ENCODE measurements at regions not wholly inside any gene's neighbourhood (a gene's known extent, or its start where the extent isn't known, plus 50 kb on each side); places are given as distances from the start of the nearest gene placed in this dataset.
"Not testable (repeated sequence)": the region's sequence is repeated elsewhere in the genome, so short reads cannot be mapped to it uniquely, and the experiment has no call there.

- DNase-seq (ENCODE audit: low read depth in 2 of 2): not testable (repeated sequence)
Measured at GRCh38 chr16:10272250-10272854, 90.1 kb upstream of the GRIN2A start.

- not testable (repeated sequence) for DNase-seq (ENCODE audit: low read depth in 2 of 2)
Measured at GRCh38 chr16:10275214-10275996, 93.2 kb upstream of the GRIN2A start.

GRCh38 chr16:10277597-10277996 is 95.4 kb upstream of the GRIN2A start:
- no peak for DNase-seq (ENCODE audit: low read depth in 2 of 2)

- no peak for DNase-seq (ENCODE audit: low read depth in 2 of 2)
Measured at GRCh38 chr16:10280262-10281170, 98.3 kb upstream of the GRIN2A start.

- DNase-seq (ENCODE audit: low read depth in 2 of 2): no peak
Measured at GRCh38 chr16:10282367-10282766, 100.1 kb upstream of the GRIN2A start.

- not testable (repeated sequence) for DNase-seq (ENCODE audit: low read depth in 2 of 2)
Measured at GRCh38 chr16:10283246-10283645, 101.0 kb upstream of the GRIN2A start.

- DNase-seq (ENCODE audit: low read depth in 2 of 2): not testable (repeated sequence)
Measured at GRCh38 chr16:10290467-10291105, 95.3 kb upstream of the ATF7IP2 start.

- not testable (repeated sequence) for DNase-seq (ENCODE audit: low read depth in 2 of 2)
Measured at GRCh38 chr16:10292197-10292596, 93.7 kb upstream of the ATF7IP2 start.

GRCh38 chr16:10292976-10293375 is 92.9 kb upstream of the ATF7IP2 start:
- not testable (repeated sequence) for DNase-seq (ENCODE audit: low read depth in 2 of 2)

- not testable (repeated sequence) for DNase-seq (ENCODE audit: low read depth in 2 of 2)
Measured at GRCh38 chr16:10294153-10294552, 91.7 kb upstream of the ATF7IP2 start.

GRCh38 chr16:10296956-10297340 is 88.9 kb upstream of the ATF7IP2 start:
- no peak for DNase-seq (ENCODE audit: low read depth in 2 of 2)

- DNase-seq (ENCODE audit: low read depth in 2 of 2): no peak
Measured at GRCh38 chr16:10297341-10298006, 88.4 kb upstream of the ATF7IP2 start.

GRCh38 chr16:10300905-10301304 is 85.0 kb upstream of the ATF7IP2 start:
- DNase-seq (ENCODE audit: low read depth in 2 of 2): no peak

- DNase-seq (ENCODE audit: low read depth in 2 of 2): not testable (repeated sequence)
Measured at GRCh38 chr16:10301547-10301946, 84.3 kb upstream of the ATF7IP2 start.

GRCh38 chr16:10305912-10306311 is 79.9 kb upstream of the ATF7IP2 start:
- DNase-seq (ENCODE audit: low read depth in 2 of 2): no peak

GRCh38 chr16:10308305-10309193 is 77.3 kb upstream of the ATF7IP2 start:
- DNase-seq (ENCODE audit: low read depth in 2 of 2): no peak

- no peak for DNase-seq (ENCODE audit: low read depth in 2 of 2)
Measured at GRCh38 chr16:10309271-10309932, 76.5 kb upstream of the ATF7IP2 start.

GRCh38 chr16:10312008-10312407 is 73.9 kb upstream of the ATF7IP2 start:
- no peak for DNase-seq (ENCODE audit: low read depth in 2 of 2)
